HG02763 (cell line): ENCODE measurements at regions not wholly inside any gene's neighbourhood (a gene's known extent, or its start where the extent isn't known, plus 50 kb on each side); places are given as distances from the start of the nearest gene placed in this dataset.
"Not testable (repeated sequence)": the region's sequence is repeated elsewhere in the genome, so short reads cannot be mapped to it uniquely, and the experiment has no call there.

Experiments used
- ATAC-seq: cut with Tn5 transposase; IDR thresholded peaks from one replicate; pipeline ENCODE4 v1.9.1; 2021; ENCODE audit warnings: mild to moderate bottlenecking, moderate library complexity; ENCODE audit not compliant: unreplicated experiment

DNA sequence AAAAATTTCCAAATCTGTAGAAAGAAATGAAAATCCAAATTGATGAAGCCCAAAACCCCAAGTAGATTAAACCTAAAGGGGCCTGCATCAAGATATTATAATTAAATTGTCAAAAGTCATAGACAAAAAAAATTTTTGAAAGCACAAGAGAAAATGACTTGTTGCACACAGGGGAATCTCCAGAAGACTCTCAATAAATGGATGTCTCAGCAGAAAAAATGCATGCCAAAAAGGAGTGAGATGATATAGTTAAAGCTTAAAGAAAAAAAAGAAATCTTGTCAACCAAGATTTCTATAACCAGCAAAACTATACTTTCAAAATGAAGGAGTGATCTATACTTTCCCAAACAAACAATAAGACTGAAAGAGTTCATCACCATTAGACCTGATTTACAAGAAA is 393.2 kb upstream of the SPAG17 start:
- ATAC-seq, result no peak

DNA sequence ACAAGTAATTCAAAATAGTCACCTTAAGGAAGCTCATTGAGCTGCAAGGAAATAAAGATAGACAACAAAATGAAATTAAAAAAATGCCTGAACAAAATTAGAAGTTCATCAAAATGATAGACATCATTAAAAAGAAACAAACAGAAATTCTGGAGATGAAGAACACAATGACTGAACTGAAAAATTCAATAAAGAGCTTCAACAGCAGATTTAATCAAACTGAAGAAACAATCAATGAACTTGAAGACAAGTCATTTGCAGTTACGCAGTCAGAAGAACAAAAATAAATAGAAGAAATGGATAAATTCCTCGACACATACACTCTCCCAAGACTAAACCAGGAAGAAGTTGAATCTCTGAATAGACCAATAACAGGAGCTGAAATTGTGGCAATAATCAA is 390.0 kb upstream of the SPAG17 start:
- no peak for ATAC-seq

DNA sequence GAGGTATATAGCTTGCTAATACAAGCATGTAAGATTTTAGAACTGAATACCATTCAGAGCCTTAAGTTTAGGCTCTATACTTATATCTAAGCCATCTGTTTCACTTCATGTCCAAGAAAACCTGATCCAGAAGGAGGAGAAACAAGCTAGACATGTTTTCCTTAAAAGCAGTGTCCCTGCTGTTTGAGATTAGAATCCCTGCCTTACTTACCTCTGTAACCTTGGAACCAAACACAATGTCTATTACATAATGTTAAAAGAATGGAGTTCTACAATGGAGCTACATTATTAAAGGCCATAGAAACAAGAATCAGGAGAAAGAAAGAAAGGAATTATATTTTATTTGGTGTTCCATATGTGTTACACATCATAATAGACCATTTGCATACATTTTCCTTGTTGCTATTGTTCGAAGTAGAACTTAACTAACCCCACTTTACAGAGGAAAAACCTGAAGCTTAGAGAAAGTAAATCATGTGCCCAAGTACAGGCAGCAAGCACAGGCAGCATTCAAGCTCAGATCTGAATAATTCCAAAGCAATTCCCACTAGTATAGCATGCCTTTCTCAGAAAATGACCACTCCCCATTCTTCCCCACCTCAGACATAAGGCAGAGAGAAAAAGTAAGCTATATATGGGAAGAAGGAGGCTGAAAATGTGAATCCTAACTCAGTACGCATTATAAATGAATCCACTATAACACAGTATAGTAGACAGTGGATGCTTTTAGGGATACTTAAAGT is 380.1 kb upstream of the SPAG17 start:
- ATAC-seq, result no peak

DNA sequence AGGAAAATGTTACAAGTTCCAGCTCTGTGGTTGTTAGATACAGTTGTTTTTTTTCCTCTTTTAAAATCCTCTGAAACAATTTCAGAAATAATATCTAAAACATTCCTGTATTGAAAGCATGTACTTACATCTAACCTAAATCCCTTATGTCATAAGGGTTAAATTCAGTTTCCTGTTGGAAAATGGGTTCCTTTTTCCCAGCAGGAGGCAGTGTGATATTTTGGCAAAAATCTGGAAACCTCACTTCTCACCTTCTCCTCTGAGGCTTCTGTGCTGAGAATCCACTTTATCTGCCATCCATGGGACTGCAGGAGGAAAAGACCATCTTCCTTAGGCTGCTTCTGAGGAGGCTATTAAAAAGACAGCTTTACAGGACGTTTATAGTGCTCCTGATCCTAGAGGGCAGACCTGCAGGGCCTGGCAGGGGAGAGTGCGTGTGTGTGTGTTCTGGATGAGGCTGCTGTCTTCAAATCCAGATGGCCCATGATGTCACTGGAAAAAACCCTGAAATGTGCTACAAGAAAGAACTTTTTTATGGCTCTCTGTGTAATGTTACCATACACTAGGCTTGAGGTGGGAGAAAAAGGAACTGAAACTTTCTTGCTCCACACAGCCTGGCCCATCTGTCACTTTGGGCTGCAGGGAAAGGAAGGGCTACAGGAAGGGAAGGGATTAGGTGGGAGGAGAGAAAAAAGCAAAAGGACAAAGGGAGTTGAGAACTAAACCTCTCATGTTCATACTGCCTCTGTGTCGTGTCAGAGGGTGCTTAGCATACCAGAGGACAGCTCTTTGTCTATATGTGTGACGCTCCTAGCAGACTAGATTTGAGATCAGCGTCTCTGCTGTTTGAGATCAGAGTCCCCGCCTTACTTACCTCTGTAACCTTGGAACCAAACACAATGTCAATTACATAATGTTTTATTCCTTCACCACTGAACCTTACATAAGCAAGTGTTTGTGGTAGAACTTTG is 379.2 kb upstream of the SPAG17 start:
- peak; percentile 70 for ATAC-seq

DNA sequence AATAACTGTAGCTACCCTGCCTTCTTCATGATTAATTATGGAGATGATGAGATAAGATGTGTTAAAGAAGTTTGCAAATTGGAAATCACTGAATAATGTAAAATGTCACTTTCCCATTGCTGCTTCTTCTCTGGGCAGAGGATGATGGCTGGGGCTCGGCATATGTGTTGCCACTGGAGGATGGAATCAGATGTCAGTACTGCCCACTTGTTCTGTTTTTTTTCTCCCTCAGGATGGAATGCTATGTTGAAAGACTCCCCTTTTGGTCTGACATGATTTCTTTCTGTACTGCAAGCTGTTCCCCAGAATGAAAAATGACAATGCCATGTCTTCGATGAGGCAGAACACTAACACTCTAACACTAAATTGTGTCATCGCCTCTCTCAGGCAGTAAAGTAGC is 373.9 kb upstream of the SPAG17 start:
- no peak for ATAC-seq

DNA sequence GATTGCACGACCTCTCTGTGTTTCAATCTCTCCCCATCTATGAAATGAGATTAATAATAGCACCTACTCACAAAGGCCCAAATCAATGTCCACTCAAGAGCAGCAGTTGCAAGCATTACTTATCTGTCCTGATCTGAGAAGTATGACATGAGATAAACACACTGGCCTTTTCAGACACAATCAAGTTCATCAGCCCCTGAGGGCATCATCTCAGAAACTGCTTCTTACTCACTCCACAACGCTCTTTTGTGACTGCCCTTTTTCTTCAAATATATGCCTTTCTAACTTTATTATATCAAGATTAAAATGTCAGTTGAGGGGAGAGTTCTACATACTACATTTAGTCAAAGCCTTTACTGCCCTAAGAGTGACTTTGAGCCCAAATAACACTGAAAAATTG is 371.9 kb upstream of the SPAG17 start:
- no peak for ATAC-seq

DNA sequence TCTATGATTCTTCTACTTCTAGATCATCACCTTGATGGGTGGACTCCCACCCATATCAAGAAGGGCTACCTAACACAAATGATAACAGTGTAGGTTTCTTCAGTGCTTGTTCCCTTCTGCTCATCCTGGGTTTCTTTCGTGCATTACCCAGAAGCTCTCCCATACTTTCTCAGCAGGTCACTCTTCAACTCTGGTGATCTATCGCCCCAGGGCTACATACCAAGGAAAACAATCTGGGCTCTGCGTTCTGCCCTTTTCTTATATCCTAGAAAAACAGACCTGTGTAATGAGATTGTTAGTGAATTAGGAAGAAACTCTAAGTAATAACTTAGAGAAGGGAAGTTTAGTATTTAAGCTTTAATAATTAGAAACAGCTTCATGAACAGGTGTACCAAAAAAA is 370.6 kb upstream of the SPAG17 start:
- ATAC-seq, result no peak

DNA sequence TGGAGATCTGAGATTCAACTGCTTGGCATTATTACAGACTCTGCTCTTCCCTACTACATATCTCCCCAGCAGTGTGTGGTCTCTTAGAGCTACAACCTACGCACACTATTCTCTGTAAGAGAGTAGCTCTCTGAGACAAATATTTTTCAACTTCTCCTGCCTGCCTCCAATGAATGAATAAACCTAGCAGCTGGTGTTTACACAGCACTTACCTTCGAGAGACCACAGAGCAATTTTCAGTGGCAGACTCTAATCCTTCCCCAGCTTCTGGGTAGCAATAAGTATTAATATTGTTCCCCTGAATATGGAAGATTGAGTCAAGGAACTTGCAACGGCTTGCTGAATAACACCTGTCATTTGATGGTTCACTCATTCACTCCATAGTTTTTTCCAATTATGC is 350.9 kb upstream of the SPAG17 start:
- no peak for ATAC-seq

DNA sequence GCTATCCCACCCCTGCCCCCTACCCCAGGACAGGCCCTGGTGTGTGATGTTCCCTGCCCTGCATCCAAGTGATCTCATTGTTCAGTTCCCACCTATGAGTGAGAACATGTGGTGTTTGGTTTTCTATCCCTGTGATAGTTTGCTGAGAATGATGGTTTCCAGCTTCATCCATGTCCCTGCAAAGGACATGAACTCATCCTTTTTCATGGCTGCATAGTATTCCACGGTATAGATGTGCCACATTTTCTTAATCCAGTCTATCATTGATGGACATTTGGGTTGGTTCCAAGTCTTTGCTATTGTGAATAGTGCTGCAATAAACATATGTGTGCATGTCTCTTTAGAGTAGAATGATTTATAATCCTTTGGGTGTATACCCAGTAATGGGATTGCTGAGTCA is 326.9 kb upstream of the SPAG17 start:
- not testable (repeated sequence) for ATAC-seq

DNA sequence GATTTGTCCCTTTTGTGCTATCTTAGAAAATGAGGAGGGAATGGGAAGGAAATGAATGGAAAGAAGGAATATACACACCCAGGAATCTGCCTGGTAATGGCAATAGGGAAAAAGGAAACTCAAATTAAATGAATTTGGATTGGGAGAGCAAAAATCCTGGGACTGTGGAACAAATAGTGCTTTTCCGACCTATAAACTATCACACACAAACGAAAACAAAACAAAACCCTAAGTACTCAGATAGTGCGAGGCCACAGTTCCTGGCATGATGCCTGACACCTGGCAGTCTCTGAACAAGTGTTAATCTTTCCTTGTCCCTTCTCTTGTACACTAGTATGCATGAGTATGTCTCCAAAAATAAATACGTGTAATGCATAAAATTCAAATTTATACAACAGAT is 319.8 kb upstream of the SPAG17 start:
- no peak for ATAC-seq

DNA sequence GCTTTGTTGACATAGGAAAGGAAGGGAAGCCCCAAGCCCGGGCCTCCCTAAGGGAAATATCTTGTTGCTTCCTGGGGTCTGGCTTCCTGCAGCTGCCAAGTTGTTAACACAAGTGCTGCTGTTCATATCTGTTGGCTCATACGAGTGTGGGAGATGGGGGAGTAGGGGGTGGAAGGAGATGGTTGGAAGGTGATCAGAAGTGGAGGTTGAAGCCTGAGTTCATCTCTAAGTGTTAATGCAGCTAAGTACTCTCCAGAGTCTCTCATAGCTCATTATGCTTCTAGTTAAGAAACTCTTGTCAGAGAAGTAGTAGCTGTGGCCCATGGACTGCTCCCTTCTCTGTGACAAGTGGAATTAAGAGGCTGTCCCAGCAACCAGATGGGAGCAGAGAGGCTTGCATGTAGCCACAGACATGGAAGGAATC is 319.2 kb upstream of the SPAG17 start:
- no peak for ATAC-seq

DNA sequence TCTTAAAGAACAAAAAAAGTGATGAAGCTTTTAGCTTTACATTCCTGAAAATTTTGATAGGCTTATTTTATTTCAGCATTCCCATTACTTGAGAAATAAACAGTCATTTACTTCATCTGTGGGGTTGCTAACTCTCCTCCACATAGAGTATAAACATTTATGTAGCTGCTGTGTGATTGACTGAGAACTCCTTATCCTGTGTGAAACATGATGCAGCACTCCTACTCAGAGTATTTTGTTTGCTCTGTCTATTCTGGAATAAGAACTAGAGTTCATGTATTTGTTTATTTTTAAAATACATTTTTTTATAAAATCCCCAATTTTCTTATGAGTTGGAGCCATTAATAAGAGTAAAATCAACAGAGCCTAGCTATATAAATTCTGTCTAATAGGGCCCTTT is 318.7 kb upstream of the SPAG17 start:
- no peak for ATAC-seq

DNA sequence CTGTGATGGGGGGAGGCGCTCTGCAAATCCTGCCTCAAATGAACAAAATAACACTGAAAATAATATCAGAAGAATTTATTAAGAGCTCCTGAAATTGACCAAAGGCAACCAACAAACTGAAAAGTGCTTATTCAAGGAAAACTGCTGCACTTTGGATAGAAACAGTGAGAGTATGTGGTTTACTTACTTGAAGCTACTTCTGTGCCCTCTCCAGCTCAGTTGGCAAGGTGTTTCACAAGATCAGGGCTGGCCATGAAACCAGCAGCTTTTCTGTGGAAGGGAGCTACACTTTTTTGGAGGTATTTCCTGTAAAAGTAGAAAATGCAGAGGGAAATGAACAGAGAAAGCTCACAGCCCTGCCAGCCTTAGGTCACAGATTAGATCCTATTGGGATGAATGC is 310.0 kb upstream of the SPAG17 start:
- no peak for ATAC-seq

DNA sequence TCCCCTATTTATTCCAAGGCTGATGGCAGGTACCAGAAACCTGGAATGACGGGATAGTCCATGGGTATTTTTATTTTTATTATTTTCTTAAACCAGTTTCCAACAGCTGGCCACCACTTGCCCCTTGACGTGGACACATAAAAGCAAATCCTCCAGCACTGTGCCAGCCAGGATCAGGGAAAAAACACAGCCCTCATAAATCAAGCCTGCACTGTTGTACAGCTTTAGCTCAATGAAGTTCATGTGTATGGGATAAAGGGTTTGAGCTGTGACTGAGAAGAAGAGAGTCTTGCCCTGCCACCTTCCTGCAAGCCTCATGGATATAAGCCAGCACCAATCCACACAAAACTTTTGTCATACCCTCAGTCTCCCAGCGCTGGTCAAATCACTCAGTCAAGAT is 303.8 kb upstream of the SPAG17 start:
- no peak for ATAC-seq

DNA sequence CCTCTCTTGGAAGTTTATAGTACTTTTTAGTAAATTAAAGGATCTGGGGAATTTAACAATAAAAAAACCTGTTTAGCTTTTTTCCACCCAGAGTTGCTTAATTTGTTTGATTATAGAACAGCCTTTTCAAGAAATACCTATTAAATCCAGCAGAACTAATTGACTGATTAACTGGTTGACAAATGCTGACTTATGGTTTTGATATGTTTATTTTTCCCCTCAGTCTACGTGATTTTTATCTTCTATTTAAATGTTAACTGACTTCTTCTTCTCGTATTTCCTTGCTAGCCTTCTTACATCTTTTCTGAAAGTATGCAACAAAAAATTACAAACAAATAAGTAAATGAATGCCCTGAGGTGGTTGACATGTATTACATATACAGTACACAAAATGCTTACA is 302.9 kb upstream of the SPAG17 start:
- ATAC-seq, result no peak

DNA sequence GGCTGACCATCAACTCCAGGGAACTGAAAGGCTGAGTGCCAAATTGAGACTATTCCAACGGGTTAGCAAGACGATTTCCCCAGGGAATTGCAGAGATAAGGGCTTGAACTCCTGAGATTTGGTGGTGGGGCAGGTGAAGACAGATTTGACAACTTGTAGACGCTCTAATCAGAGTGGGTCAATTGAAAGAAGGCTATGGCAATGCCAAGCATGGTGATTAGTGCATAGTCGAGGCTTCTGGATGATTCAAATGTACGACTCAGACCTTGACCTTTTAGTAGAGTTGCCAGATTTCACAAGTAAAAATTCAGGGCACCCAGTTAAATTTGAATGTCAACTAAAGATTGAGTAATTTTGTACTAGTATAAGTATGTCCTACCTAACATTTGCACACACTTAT is 302.1 kb upstream of the SPAG17 start:
- no peak for ATAC-seq

DNA sequence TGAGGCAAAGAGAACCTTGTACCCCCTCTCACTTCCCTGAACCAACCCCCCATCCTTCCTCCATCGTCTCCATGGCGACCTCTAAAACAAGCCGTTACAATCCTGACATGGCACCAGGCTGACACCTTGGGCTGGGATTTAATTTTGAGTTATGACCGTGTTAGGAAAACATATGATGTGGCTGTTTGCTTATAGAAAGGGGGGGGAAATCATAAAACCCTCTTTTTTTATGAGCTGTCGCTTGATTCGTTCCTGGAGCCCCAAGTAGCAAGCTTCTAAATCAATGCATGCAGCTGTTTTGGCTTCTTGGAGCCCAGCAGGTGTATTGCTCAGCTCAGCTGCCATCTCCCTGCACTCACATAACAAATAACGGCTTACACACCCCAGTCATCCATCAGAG is 301.2 kb upstream of the SPAG17 start:
- no peak for ATAC-seq

DNA sequence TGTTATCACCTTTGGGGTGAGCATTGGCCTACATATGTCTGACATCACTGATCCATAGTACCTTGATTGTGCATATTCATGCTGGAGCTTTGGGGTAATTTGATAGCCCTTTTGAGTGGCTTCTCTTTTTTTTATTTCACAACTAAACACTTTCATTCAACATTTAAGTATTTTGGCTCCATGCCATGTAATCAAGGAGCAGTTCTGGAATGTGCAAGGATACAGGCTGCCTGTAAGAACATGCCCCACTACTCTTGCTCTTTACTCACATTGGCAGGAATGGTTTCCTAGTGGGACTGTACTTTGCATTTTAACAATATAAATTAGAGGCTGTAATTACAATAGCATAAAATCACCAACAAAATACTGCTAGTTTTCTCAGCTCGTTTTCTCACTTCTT is 300.7 kb upstream of the SPAG17 start:
- no peak for ATAC-seq

DNA sequence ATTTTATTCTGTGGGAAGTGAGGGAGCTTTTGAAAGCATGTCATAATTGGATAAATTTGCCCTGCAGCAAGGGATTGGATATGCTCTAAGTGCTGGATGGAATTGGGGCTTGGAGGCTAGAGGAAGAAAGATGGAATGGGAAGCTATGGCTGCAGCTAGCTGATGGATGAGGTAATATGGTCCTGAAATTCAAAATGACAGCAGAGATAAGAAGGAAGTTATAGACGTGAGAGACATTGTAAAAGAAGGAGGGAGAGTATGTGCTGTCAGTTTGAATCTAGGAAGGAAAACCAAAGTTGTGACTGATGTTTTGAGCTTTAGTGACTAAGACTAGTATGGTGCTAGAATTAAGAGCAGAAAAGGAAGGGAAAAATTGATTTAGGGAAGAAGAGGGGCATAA is 299.9 kb upstream of the SPAG17 start:
- ATAC-seq, result no peak

DNA sequence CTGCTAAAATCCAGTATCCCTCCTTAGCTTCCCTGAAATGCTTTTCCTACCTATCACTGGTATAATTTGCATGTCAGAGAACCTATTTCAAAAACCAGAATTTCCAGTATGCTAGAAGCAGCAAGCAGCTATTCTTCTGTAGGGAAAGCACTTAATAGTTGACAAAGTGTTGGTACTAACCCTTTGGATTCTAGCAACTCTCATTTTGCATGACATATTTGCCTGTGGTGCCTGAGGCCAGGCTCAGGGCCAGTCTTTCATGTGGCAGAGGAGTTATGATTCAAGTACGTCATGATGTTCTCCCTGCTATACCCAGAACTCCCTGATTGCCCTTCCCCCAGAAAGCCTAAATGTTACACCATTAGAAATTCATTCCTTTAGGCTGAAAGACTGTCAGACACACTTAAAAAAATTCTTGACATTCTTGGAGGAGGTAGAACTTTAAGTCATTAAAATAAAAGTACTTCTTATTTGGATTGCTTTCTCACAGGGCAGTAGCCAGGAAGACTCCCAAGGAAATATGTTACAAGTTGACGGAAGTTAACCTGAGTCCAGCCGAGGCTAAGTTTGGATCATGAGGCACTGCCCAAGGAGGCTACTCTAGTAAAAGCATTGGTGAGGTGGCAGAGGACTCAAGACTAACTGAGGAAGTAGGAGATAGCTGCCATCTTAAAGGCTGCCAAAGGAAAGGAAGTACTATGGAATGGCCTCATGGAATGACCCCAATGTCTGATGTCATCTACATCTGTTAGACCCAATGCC is 298.4 kb upstream of the SPAG17 start:
- no peak for ATAC-seq

DNA sequence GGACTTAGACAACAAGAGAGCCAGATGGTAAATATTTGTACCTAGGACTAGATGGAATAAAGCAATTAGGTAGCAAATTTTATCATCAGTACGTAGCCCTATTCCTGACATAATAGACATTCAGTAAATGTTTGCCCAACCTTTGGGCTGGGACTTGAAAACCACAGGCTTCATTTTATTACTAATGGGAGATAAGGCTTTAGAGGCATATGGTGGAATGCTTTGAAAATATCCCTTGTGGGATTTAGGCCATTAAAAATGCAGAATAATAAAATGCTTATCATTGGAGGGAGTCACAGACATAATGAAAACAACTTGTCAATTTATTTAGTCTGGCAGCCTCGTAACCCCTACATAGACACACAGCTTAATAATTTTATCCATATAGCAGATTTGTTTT is 296.1 kb upstream of the SPAG17 start:
- ATAC-seq, result no peak
